H1 (cell line): ENCODE measurements at regions not wholly inside any gene's neighbourhood (a gene's known extent, or its start where the extent isn't known, plus 50 kb on each side); places are given as distances from the start of the nearest gene placed in this dataset.
A peak's percentile ranks its signal among the peaks of the same experiment; 100 is the strongest.

Source experiments
- CTCF ChIA-PET: fragments of 300-600 bp; sonication (Branson Sonifier 250); formaldehyde crosslinking; loops from one replicate; lab custom pipeline; 2021; ENCODE audit not compliant: partially characterized antibody; lab: Charles Lee
- POLR2A ChIA-PET: fragments of 300-600 bp; sonication (Branson Sonifier 250); formaldehyde crosslinking; loops from one replicate; lab custom pipeline; 2021; ENCODE audit warnings: inconsistent platforms; ENCODE audit not compliant: partially characterized antibody; lab: Charles Lee
- DNase-seq, 2 experiments: peaks; one replicate each; pipeline versions ENCODE4 v3.0.0 to v3.0.0-alpha.2; 2010 to 2022; ENCODE audit warnings: low spot score in 2 of 2, low read depth in 1 of 2, mixed read lengths in 1 of 2
- FAIRE-seq: peaks from 2 replicates; lab custom pipeline; 2011; peaks lifted over from hg19 to GRCh38; lab: Jason Lieb, UNC
- H2AFZ ChIP-seq: 2 replicates; pipeline ENCODE4 v1.8.1; 2012; ENCODE audit warnings: low read length, inconsistent platforms
- H2AK5ac ChIP-seq: 2 replicates; pipeline ENCODE4 v1.6.1; 2013; ENCODE audit warnings: low read depth, low read length
- H2BK120ac ChIP-seq: replicated peaks from 2 replicates; pipeline ENCODE3; 2013; ENCODE audit warnings: low read depth, low read length, inconsistent platforms
- H2BK12ac ChIP-seq: 2 replicates; pipeline ENCODE4 v1.6.1; 2013; ENCODE audit warnings: low read depth, low read length
- H2BK15ac ChIP-seq: 2 replicates; pipeline ENCODE4 v1.6.1; 2013; ENCODE audit warnings: low read length
- H2BK20ac ChIP-seq: 2 replicates; pipeline ENCODE4 v1.6.1; 2013; ENCODE audit warnings: low read length
- H2BK5ac ChIP-seq: 2 replicates; pipeline ENCODE4 v1.6.1; 2013; ENCODE audit warnings: low read depth, low read length
- H3K14ac ChIP-seq: 2 replicates; pipeline ENCODE4 v1.6.1; 2013; ENCODE audit warnings: inconsistent platforms; ENCODE audit not compliant: insufficient read length
- H3K18ac ChIP-seq: 2 replicates; pipeline ENCODE4 v1.6.1; 2013; ENCODE audit warnings: low read length; ENCODE audit errors: extremely low read depth
- H3K23ac ChIP-seq: 2 replicates; pipeline ENCODE4 v1.6.1; 2013; ENCODE audit warnings: inconsistent platforms; ENCODE audit not compliant: insufficient read length
- H3K23me2 ChIP-seq: 2 replicates; pipeline ENCODE4 v1.6.1; 2013; ENCODE audit warnings: low read depth, low read length
- H3K27ac ChIP-seq: 2 replicates; pipeline ENCODE4 v1.6.1; 2011; ENCODE audit warnings: low read depth, low read length, inconsistent platforms
- H3K27me3 ChIP-seq, 4 experiments: replicated peaks in 1 of 4; 1 replicate in 1 of 4; 2 replicates in 3 of 4; pipeline versions ENCODE4 v1.6.1 to v1.8.1; 2011 to 2013; ENCODE audit warnings: low read length in 3 of 4, mild to moderate bottlenecking in 3 of 4, inconsistent platforms in 2 of 4, mixed read lengths in 2 of 4, moderate library complexity in 1 of 4; ENCODE audit not compliant: control insufficient read depth in 3 of 4, insufficient read depth in 3 of 4; ENCODE audit errors: extremely low read depth in 1 of 4
- H3K36me3 ChIP-seq, 4 experiments: 2 replicates each; pipeline versions ENCODE4 v1.6.1 to v1.8.1; 2011 to 2013; ENCODE audit warnings: mild to moderate bottlenecking in 4 of 4, low read length in 3 of 4, moderate library complexity in 2 of 4, control low read depth in 1 of 4, inconsistent platforms in 1 of 4; ENCODE audit not compliant: insufficient read depth in 4 of 4, control insufficient read depth in 2 of 4
- H3K4ac ChIP-seq: replicated peaks from 2 replicates; pipeline ENCODE3; 2013; ENCODE audit warnings: low read length, low read depth, mixed read lengths, inconsistent platforms; ENCODE audit not compliant: insufficient read length
- H3K4me1 ChIP-seq, 4 experiments: replicated peaks in 1 of 4; 1 replicate in 1 of 4; 2 replicates in 3 of 4; pipeline versions ENCODE4 v1.6.1 to v1.8.1; 2011 to 2013; ENCODE audit warnings: low read length in 3 of 4, inconsistent platforms in 2 of 4, mixed read lengths in 1 of 4; ENCODE audit not compliant: insufficient read depth in 4 of 4, control insufficient read depth in 3 of 4
- H3K4me2 ChIP-seq, 2 experiments: 2 replicates each; pipeline versions ENCODE4 v1.6.1 to v1.8.1; 2011 to 2013; ENCODE audit warnings: low read depth in 2 of 2, low read length in 2 of 2, control low read depth in 1 of 2, inconsistent platforms in 1 of 2, mild to moderate bottlenecking in 1 of 2; ENCODE audit not compliant: insufficient read depth in 1 of 2
- H3K4me3 ChIP-seq, 4 experiments: fragments of 200-600, 300-600 bp in 1 of 4; sonication (generic), shearing (Covaris generic), sonication (Bioruptor Twin) in 1 of 4; 2 replicates each; pipeline versions ENCODE4 v1.5.1 to v1.8.1; 2011 to 2016; ENCODE audit warnings: low read length in 4 of 4, low read depth in 3 of 4, control low read depth in 2 of 4, inconsistent platforms in 2 of 4, mild to moderate bottlenecking in 2 of 4, mixed read lengths in 1 of 4, moderate library complexity in 1 of 4; ENCODE audit not compliant: insufficient read depth in 2 of 4; ENCODE audit errors: extremely low read depth in 1 of 4
- H3K56ac ChIP-seq: replicated peaks from 2 replicates; pipeline ENCODE3; 2013; ENCODE audit warnings: low read depth, mild to moderate bottlenecking, mixed read lengths, low read length, inconsistent platforms; ENCODE audit not compliant: insufficient read length
- H3K79me1 ChIP-seq: 2 replicates; pipeline ENCODE4 v1.6.1; 2013; ENCODE audit warnings: low read depth, low read length, control low read depth
- H3K79me2 ChIP-seq, 2 experiments: 2 replicates each; pipeline versions ENCODE4 v1.6.1 to v1.8.1; 2012 to 2013; ENCODE audit warnings: low read length in 2 of 2, mild to moderate bottlenecking in 2 of 2, inconsistent platforms in 1 of 2; ENCODE audit not compliant: insufficient read depth in 2 of 2, control insufficient read depth in 1 of 2
- H3K9ac ChIP-seq, 4 experiments: replicated peaks in 1 of 4; 1 replicate in 1 of 4; 2 replicates in 3 of 4; pipeline versions ENCODE4 v1.6.1 to v1.8.1; 2011 to 2013; ENCODE audit warnings: low read depth in 3 of 4, low read length in 3 of 4, control low read depth in 2 of 4, mild to moderate bottlenecking in 2 of 4, moderate library complexity in 2 of 4, inconsistent platforms in 1 of 4; ENCODE audit errors: extremely low read depth in 1 of 4
- H3K9me3 ChIP-seq, 2 experiments: 2 replicates each; pipeline versions ENCODE4 v1.6.1 to v1.8.1; 2012 to 2013; ENCODE audit warnings: mild to moderate bottlenecking in 2 of 2, moderate library complexity in 2 of 2, control low read depth in 1 of 2, inconsistent platforms in 1 of 2, low read depth in 1 of 2, low read length in 1 of 2, mixed read lengths in 1 of 2; ENCODE audit not compliant: insufficient read depth in 2 of 2
- H4K20me1 ChIP-seq, 2 experiments: replicated peaks in 1 of 2; 2 replicates each; pipeline versions ENCODE3 to v1.8.1; 2011 to 2013; ENCODE audit warnings: inconsistent platforms in 2 of 2, low read length in 2 of 2, mild to moderate bottlenecking in 1 of 2; ENCODE audit not compliant: insufficient read depth in 2 of 2, control insufficient read depth in 1 of 2
- H4K5ac ChIP-seq: 2 replicates; pipeline ENCODE4 v1.6.1; 2013; ENCODE audit warnings: low read length, low read depth, mixed read lengths, inconsistent platforms; ENCODE audit not compliant: insufficient read length
- H4K8ac ChIP-seq: 2 replicates; pipeline ENCODE4 v1.8.0; 2013; ENCODE audit warnings: mild to moderate bottlenecking, moderate library complexity, low read length, inconsistent platforms; ENCODE audit not compliant: insufficient read depth; ENCODE audit errors: extremely low read depth
- H4K91ac ChIP-seq: replicated peaks from 2 replicates; pipeline ENCODE3; 2013; ENCODE audit warnings: low read length, mixed read lengths, inconsistent platforms; ENCODE audit not compliant: insufficient read length
- CBX5 ChIP-seq: fragments of 300-800, 300-1000 bp; sonication (generic); IDR thresholded peaks from 2 replicates; pipeline ENCODE4 v1.7.1; 2016; ENCODE audit warnings: antibody characterized with exemption, low read length, low read depth
- CHD2 ChIP-seq: IDR thresholded peaks from 2 replicates; pipeline ENCODE4 v1.6.1; 2012; ENCODE audit warnings: low read length, improper control_type of control experiment
- GABPA ChIP-seq: IDR thresholded peaks from 2 replicates; pipeline ENCODE4 v1.6.1; 2011; ENCODE audit warnings: mild to moderate bottlenecking, low read length, moderate library complexity, borderline replicate concordance; ENCODE audit not compliant: insufficient read depth
- HDAC2 ChIP-seq, 2 experiments: fragments of 300-600 bp in 1 of 2; sonication (generic) in 1 of 2; IDR thresholded peaks; 2 replicates each; pipeline ENCODE4 v1.6.1; 2011 to 2012; ENCODE audit warnings: low read depth in 2 of 2, low read length in 2 of 2, mild to moderate bottlenecking in 2 of 2, moderate library complexity in 2 of 2, borderline replicate concordance in 1 of 2, inconsistent platforms in 1 of 2
- KDM4A ChIP-seq: IDR thresholded peaks from one replicate; pipeline ENCODE4 v1.7.1; 2012; ENCODE audit warnings: low read depth, mild to moderate bottlenecking, moderate library complexity, low read length, inconsistent platforms; ENCODE audit not compliant: severe bottlenecking
- POLR2AphosphoS5 ChIP-seq: IDR thresholded peaks from 2 replicates; pipeline ENCODE4 v1.6.1; 2011; ENCODE audit warnings: low read depth, low read length
- RAD21 ChIP-seq, 2 experiments: IDR thresholded peaks in 1 of 2; conservative IDR thresholded peaks in 1 of 2; 2 replicates each; pipeline ENCODE4 v1.6.1; 2011; ENCODE audit warnings: low read depth in 2 of 2, low read length in 2 of 2, improper control_type of control experiment in 1 of 2, inconsistent platforms in 1 of 2, mild to moderate bottlenecking in 1 of 2, moderate library complexity in 1 of 2
- RBBP5 ChIP-seq: IDR thresholded peaks from 2 replicates; pipeline ENCODE4 v1.7.1; 2012; ENCODE audit warnings: low read depth, mild to moderate bottlenecking, inconsistent platforms, low read length, moderate library complexity, borderline replicate concordance
- SIN3A ChIP-seq, 2 experiments: IDR thresholded peaks in 1 of 2; conservative IDR thresholded peaks in 1 of 2; 2 replicates each; pipeline ENCODE4 v1.6.1; 2011 to 2012; ENCODE audit warnings: low read length in 2 of 2, improper control_type of control experiment in 1 of 2, low read depth in 1 of 2, mild to moderate bottlenecking in 1 of 2
- SP2 ChIP-seq: IDR thresholded peaks from 2 replicates; pipeline ENCODE4 v1.6.1; 2012; ENCODE audit warnings: mild to moderate bottlenecking, low read length, inconsistent platforms
- SRF ChIP-seq: IDR thresholded peaks from 2 replicates; pipeline ENCODE4 v1.6.1; 2011; ENCODE audit warnings: mild to moderate bottlenecking, low read depth, low read length, moderate library complexity
- WGBS, 2 experiments: shearing (Covaris generic) in 1 of 2; methylation state at CpG; one replicate each; pipeline versions ENCODE4 v1.1.6 to v1.1.7; 2013 to 2015; ENCODE audit warnings: low lambda C conversion rate in 2 of 2, mixed read lengths in 2 of 2, inconsistent platforms in 1 of 2, low coverage in 1 of 2, missing lambda C conversion rate in 1 of 2; ENCODE audit not compliant: insufficient replicate concordance in 2 of 2, insufficient coverage in 1 of 2, insufficient read length in 1 of 2; ENCODE audit errors: extremely low coverage in 1 of 2, missing lambda C conversion rate in 1 of 2; 5-methylcytosine and 5-hydroxymethylcytosine counted together
- TF ChIP-seq, protein P1 (sequence below): IDR thresholded peaks from 2 replicates; pipeline ENCODE4 v1.6.1; 2012; ENCODE audit warnings: low read length, inconsistent platforms

- H2BK15ac ChIP-seq, result no peak overlapping the region
- H3K27ac ChIP-seq, result no peak overlapping the region
- no peak overlapping the region for H3K4me2 ChIP-seq
- H3K18ac ChIP-seq, result no peak overlapping the region
- H2BK5ac ChIP-seq, result no peak overlapping the region
- H4K20me1 ChIP-seq, result no peaks in the 10 kb centered on the region
- no peak for FAIRE-seq
- H4K91ac ChIP-seq, result no peak overlapping the region
- no peak overlapping the region for H2BK12ac ChIP-seq
- no peaks in the 10 kb centered on the region for H3K23me2 ChIP-seq
- DNase-seq, result no peak
- no peak overlapping the region for H3K56ac ChIP-seq
- no peak overlapping the region for H3K4ac ChIP-seq
- H3K79me1 ChIP-seq, result no peaks in the 10 kb centered on the region; the same call in 1 of the 2 replicates
- no peak overlapping the region for H3K14ac ChIP-seq
- no peak overlapping the region for H3K4me3 ChIP-seq
- 91% methylated on average over 3 of the region's 3 CpGs; no CpG with 5 or more reads in 1 of the 2 experiments for WGBS, 2 experiments
- H2AFZ ChIP-seq, result 0 out of 2 replicates have a peak overlapping the region, but pooled peaks have one; percentile 58
- H3K23ac ChIP-seq, result no peak overlapping the region
- H3K79me2 ChIP-seq, result no peaks in the 10 kb centered on the region
- no peak overlapping the region for H2AK5ac ChIP-seq
- no peak overlapping the region for H2BK120ac ChIP-seq
- no peak overlapping the region for H4K8ac ChIP-seq
- H3K4me1 ChIP-seq, result peaks cover 0 to 5% (median 1%) of the 10 kb centered on the region in 4 experiments; a peak in 1 of 7 replicates
- H2BK20ac ChIP-seq, result no peak overlapping the region
- no peaks in the 10 kb centered on the region for H3K9me3 ChIP-seq
- no peaks in the 10 kb centered on the region for H3K36me3 ChIP-seq
- CTCF ChIA-PET, result interaction anchor here (0.6 to 3.1 kb wide), 6 partner anchors 10 to 373 kb away, joined by 3 to 25 read pairs (median 3); no protein-coding TSS in a partner anchor
- H3K9ac ChIP-seq, result no peak overlapping the region
- POLR2A ChIA-PET, result no interaction called here
- H3K27me3 ChIP-seq, result no peaks in the 10 kb centered on the region
- H4K5ac ChIP-seq, result no peak overlapping the region
- TF ChIP-seq HDAC2 (IDR thresholded peaks at IDR 0.05; ENCODE audit: borderline replicate concordance in 1 of 2, low read depth in 2 of 2, low read length in 2 of 2), result no peak
- no peak for TF ChIP-seq CHD2
- no peak for TF ChIP-seq CBX5
- TF ChIP-seq KDM4A, result no peak
- TF ChIP-seq SIN3A (conservative IDR thresholded peaks at IDR 0.05 in 1 of 2, IDR thresholded peaks at IDR 0.05 in 1 of 2; ENCODE audit: low read depth in 1 of 2, low read length in 2 of 2), result no peak
- TF ChIP-seq SRF, result no peak
- TF ChIP-seq GABPA, result no peak
- TF ChIP-seq RAD21 (IDR thresholded peaks at IDR 0.05 in 1 of 2, conservative IDR thresholded peaks at IDR 0.05 in 1 of 2; ENCODE audit: low read depth in 2 of 2, low read length in 2 of 2), result no peak
- TF ChIP-seq, protein P1, sequence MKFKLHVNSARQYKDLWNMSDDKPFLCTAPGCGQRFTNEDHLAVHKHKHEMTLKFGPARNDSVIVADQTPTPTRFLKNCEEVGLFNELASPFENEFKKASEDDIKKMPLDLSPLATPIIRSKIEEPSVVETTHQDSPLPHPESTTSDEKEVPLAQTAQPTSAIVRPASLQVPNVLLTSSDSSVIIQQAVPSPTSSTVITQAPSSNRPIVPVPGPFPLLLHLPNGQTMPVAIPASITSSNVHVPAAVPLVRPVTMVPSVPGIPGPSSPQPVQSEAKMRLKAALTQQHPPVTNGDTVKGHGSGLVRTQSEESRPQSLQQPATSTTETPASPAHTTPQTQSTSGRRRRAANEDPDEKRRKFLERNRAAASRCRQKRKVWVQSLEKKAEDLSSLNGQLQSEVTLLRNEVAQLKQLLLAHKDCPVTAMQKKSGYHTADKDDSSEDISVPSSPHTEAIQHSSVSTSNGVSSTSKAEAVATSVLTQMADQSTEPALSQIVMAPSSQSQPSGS, result no peak
- no peak for TF ChIP-seq POLR2AphosphoS5
- TF ChIP-seq SP2, result no peak
- no peak for TF ChIP-seq RBBP5
Measured at GRCh38 chr5:68659881-68660280, 433.9 kb upstream of the SLC30A5 start.
